Nephron (organoid): ENCODE measurements at regions not wholly inside any gene's neighbourhood (a gene's known extent, or its start where the extent isn't known, plus 50 kb on each side); places are given as distances from the start of the nearest gene placed in this dataset.

Experiments used
- H3K27ac Mint-ChIP-seq, 3 experiments: 2 replicates each; pipeline ENCODE4 v1.8.0; 2020; ENCODE audit warnings: mixed read lengths in 3 of 3, mild to moderate bottlenecking in 2 of 3, moderate library complexity in 1 of 3
- H3K27me3 Mint-ChIP-seq: 2 replicates; pipeline ENCODE4 v1.8.0; 2021; ENCODE audit warnings: low read depth, mild to moderate bottlenecking, moderate library complexity, mixed read lengths
- H3K36me3 Mint-ChIP-seq: 2 replicates; pipeline ENCODE4 v1.8.0; 2020; ENCODE audit warnings: low read depth, mixed read lengths
- H3K4me1 Mint-ChIP-seq: 2 replicates; pipeline ENCODE4 v1.8.0; 2020; ENCODE audit warnings: mixed read lengths
- H3K4me3 Mint-ChIP-seq, 3 experiments: 2 replicates each; pipeline ENCODE4 v1.8.0; 2020; ENCODE audit warnings: mild to moderate bottlenecking in 3 of 3, mixed read lengths in 3 of 3, moderate library complexity in 2 of 3
- H3K9me3 Mint-ChIP-seq: 2 replicates; pipeline ENCODE4 v1.8.0; 2020; ENCODE audit warnings: mixed read lengths
- TF ChIP-seq, protein P1 (sequence below), 3 experiments: fragments of 200-600 bp; sonication (generic); IDR thresholded peaks; one replicate each; pipeline ENCODE4 v1.5.0; 2021; ENCODE audit warnings: antibody characterized with exemption in 3 of 3; ENCODE audit not compliant: unreplicated experiment in 3 of 3

GRCh38 chr2:19671916-19672315 lies 229.9 kb downstream of the TTC32 start:
- H3K27me3 Mint-ChIP-seq = peaks cover 13% of the 10 kb centered on the region
- no peak overlapping the region for H3K27ac Mint-ChIP-seq
- no peak overlapping the region for H3K4me3 Mint-ChIP-seq
- no peaks in the 10 kb centered on the region for H3K36me3 Mint-ChIP-seq
- H3K9me3 Mint-ChIP-seq = no peaks in the 10 kb centered on the region
- H3K4me1 Mint-ChIP-seq = peaks cover 46% of the 10 kb centered on the region
- TF ChIP-seq, protein P1, sequence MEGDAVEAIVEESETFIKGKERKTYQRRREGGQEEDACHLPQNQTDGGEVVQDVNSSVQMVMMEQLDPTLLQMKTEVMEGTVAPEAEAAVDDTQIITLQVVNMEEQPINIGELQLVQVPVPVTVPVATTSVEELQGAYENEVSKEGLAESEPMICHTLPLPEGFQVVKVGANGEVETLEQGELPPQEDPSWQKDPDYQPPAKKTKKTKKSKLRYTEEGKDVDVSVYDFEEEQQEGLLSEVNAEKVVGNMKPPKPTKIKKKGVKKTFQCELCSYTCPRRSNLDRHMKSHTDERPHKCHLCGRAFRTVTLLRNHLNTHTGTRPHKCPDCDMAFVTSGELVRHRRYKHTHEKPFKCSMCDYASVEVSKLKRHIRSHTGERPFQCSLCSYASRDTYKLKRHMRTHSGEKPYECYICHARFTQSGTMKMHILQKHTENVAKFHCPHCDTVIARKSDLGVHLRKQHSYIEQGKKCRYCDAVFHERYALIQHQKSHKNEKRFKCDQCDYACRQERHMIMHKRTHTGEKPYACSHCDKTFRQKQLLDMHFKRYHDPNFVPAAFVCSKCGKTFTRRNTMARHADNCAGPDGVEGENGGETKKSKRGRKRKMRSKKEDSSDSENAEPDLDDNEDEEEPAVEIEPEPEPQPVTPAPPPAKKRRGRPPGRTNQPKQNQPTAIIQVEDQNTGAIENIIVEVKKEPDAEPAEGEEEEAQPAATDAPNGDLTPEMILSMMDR (IDR thresholded peaks at IDR 0.05; ENCODE audit: unreplicated experiment in 3 of 3) = no peak

DNA sequence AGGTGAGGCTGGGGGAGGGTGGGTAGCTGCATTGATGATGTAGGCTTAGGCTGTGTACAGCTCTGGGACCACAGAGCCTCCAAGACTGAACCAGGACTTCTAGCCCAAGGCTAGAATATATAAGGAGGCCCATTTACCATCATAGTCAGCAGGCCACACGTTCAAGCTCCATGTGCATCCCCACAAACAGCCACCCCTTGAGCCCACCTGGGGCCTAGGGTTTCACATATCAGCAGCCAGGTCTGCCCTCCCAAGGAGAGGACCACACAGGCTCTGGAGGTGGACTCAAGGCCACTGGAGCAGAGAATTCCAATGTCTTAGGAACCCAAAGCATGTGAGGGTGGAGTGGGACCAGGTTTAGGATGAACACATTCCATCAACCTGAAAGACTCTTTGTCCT lies 230.5 kb downstream of the TTC32 start:
- H3K4me3 Mint-ChIP-seq = no peak overlapping the region
- H3K27me3 Mint-ChIP-seq = peaks cover 13% of the 10 kb centered on the region
- H3K9me3 Mint-ChIP-seq = no peaks in the 10 kb centered on the region
- H3K27ac Mint-ChIP-seq = peak overlapping the region in 1 of 3 experiments; percentile 33
- peaks cover 48% of the 10 kb centered on the region for H3K4me1 Mint-ChIP-seq
- no peaks in the 10 kb centered on the region for H3K36me3 Mint-ChIP-seq
- TF ChIP-seq, protein P1 (IDR thresholded peaks at IDR 0.05; ENCODE audit: unreplicated experiment in 3 of 3) = no peak

DNA sequence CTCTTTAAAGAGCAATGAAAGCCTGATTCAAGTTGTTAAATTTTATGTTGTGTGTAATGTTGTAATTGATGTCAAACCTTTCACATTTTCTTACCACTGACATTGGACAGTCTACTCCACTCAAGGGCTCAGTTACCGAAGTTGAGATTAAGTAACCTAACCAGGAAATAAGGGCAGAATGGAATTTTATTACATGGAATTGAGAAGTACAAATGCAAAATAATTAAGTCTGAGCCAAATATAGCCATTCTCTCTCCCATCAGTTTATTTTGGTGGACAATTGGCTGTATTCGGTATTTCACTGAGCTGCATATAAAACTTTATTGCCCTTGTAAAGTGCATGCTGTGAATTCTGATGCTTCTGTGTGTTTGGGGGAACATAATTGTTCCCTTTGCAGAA lies 231.5 kb downstream of the TTC32 start:
- Mint-ChIP-seq H3K27ac (peak overlapping the region in 1 of 3 experiments; percentile 5), H3K4me3 (no peak overlapping the region), H3K9me3 (no peaks in the 10 kb centered on the region), H3K36me3 (no peaks in the 10 kb centered on the region), H3K4me1 (peaks cover 40% of the 10 kb centered on the region), H3K27me3 (peaks cover 7% of the 10 kb centered on the region)
- TF ChIP-seq, protein P1 (IDR thresholded peaks at IDR 0.05; ENCODE audit: unreplicated experiment in 3 of 3) = no peak

DNA sequence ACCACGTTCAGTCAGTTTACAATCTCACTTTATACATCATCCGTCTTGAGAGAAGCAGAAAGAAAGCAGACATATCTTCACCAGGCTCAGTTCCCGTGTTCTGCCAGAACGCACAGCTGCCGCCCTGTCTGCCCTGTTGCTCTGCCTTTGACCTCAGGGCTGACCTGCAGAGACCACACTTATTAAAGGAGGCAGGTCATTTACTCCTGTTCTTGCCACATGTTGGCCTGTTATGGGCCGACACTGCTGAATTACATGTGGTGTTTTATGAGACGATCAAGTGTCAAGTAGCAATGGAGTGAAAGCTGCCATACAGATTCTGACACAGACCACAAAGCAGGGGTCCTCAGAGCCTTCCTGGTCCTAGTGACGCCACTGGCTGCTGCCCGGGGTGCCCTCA lies 232.2 kb downstream of the TTC32 start:
- TF ChIP-seq, protein P1 (IDR thresholded peaks at IDR 0.05; ENCODE audit: unreplicated experiment in 3 of 3) = no peak
- H3K4me1 Mint-ChIP-seq = peaks cover 33% of the 10 kb centered on the region
- no peak overlapping the region for H3K27ac Mint-ChIP-seq
- no peak overlapping the region for H3K4me3 Mint-ChIP-seq
- no peaks in the 10 kb centered on the region for H3K9me3 Mint-ChIP-seq
- H3K36me3 Mint-ChIP-seq = no peaks in the 10 kb centered on the region
- H3K27me3 Mint-ChIP-seq = peaks cover 6% of the 10 kb centered on the region

- Mint-ChIP-seq H3K36me3 (no peaks in the 10 kb centered on the region), H3K4me3 (no peak overlapping the region), H3K27me3 (peaks cover 6% of the 10 kb centered on the region), H3K27ac (no peak overlapping the region), H3K4me1 (peaks cover 29% of the 10 kb centered on the region), H3K9me3 (no peaks in the 10 kb centered on the region)
- TF ChIP-seq, protein P1 (IDR thresholded peaks at IDR 0.05; ENCODE audit: unreplicated experiment in 3 of 3) = no peak
Measured at GRCh38 chr2:19669126-19669525, 232.7 kb downstream of the TTC32 start.

- TF ChIP-seq, protein P1 (IDR thresholded peaks at IDR 0.05; ENCODE audit: unreplicated experiment in 3 of 3) = no peak
- Mint-ChIP-seq H3K36me3 (no peaks in the 10 kb centered on the region), H3K27me3 (peaks cover 6% of the 10 kb centered on the region), H3K27ac (peak overlapping the region in 1 of 3 experiments; percentile 58), H3K4me1 (peaks cover 17% of the 10 kb centered on the region), H3K4me3 (no peak overlapping the region), H3K9me3 (no peaks in the 10 kb centered on the region)
Measured at GRCh38 chr2:19667536-19667949, 234.2 kb downstream of the TTC32 start.
